ENCODE measurements at regions not wholly inside any gene's neighbourhood (a gene's known extent, or its start where the extent isn't known, plus 50 kb on each side); places are given as distances from the start of the nearest gene placed in this dataset.

- Histone ChIP-seq H2BK12ac (ENCODE audit: low read length in 2 of 2) (no peak overlapping the region), H2BK15ac (ENCODE audit: low read depth, poor library complexity, severe bottlenecking) (no peak overlapping the region)
- WGBS, result 84% methylated on average over 5 of the region's 7 CpGs
These were observed 266.1 kb downstream of the NDUFS4 start for GRCh38 chr5:53826504-53826903.

GRCh38 chr5:53827211-53827651, 266.8 kb downstream of the NDUFS4 start:
- Histone ChIP-seq H2AK5ac (ENCODE audit: low read length, severe bottlenecking) (no peak overlapping the region), H2BK5ac (ENCODE audit: low read depth, low read length, poor library complexity, severe bottlenecking) (no peak overlapping the region), H3K27me3 (ENCODE audit: control insufficient read depth in 1 of 2, insufficient read depth in 1 of 2, low read length in 2 of 2) (no peaks in the 10 kb centered on the region), H3K4me2 (ENCODE audit: low read length, poor library complexity, severe bottlenecking) (no peak overlapping the region), H2BK12ac (ENCODE audit: low read length in 2 of 2) (no peak overlapping the region), H2AFZ (ENCODE audit: low read depth, low read length) (no peak overlapping the region), H3K4me1 (ENCODE audit: control insufficient read depth, insufficient read depth, low read depth, low read length) (no peaks in the 10 kb centered on the region), H3K4me3 (ENCODE audit: insufficient read depth in 1 of 2, low read depth in 1 of 2, low read length in 2 of 2) (no peak overlapping the region), H3K27ac (ENCODE audit: low read length, poor library complexity, severe bottlenecking) (no peak overlapping the region), H2BK120ac (ENCODE audit: low read depth, low read length) (no peak overlapping the region), H3K9ac (ENCODE audit: low read length) (no peak overlapping the region), H4K91ac (ENCODE audit: low read length) (no peak overlapping the region), H2BK15ac (ENCODE audit: low read depth, poor library complexity, severe bottlenecking) (no peak overlapping the region), H4K8ac (ENCODE audit: low read length) (no peak overlapping the region), H3K23ac (ENCODE audit: low read length in 2 of 2) (no peak overlapping the region), H3K14ac (ENCODE audit: low read length in 2 of 2) (no peak overlapping the region), H3K36me3 (ENCODE audit: control insufficient read depth in 1 of 2, insufficient read depth in 2 of 2, low read depth in 1 of 2, low read length in 2 of 2) (no peaks in the 10 kb centered on the region), H3K18ac (ENCODE audit: low read depth in 1 of 2, low read length in 2 of 2) (no peak overlapping the region), H3K79me1 (replicated peaks; ENCODE audit: low read length, poor library complexity, severe bottlenecking) (no peaks in the 10 kb centered on the region), H3K4ac (ENCODE audit: low read depth in 1 of 2, low read length in 2 of 2) (no peak overlapping the region), H3K9me3 (ENCODE audit: control insufficient read depth, low read length) (peaks cover 7% of the 10 kb centered on the region)
- 62% methylated on average over 1 of the region's 4 CpGs for WGBS
- DNase-seq, result no peak

More at GRCh38 chr5:53826504-53826903, 266.1 kb downstream of the NDUFS4 start:
- Histone ChIP-seq H3K23ac (ENCODE audit: low read length in 2 of 2) (no peak overlapping the region), H2AFZ (ENCODE audit: low read depth, low read length) (no peak overlapping the region), H2BK5ac (ENCODE audit: low read depth, low read length, poor library complexity, severe bottlenecking) (no peak overlapping the region), H3K4me3 (ENCODE audit: insufficient read depth in 1 of 2, low read depth in 1 of 2, low read length in 2 of 2) (no peak overlapping the region), H3K36me3 (ENCODE audit: control insufficient read depth in 1 of 2, insufficient read depth in 2 of 2, low read depth in 1 of 2, low read length in 2 of 2) (no peaks in the 10 kb centered on the region), H2AK5ac (ENCODE audit: low read length, severe bottlenecking) (no peak overlapping the region), H3K4me1 (ENCODE audit: control insufficient read depth, insufficient read depth, low read depth, low read length) (no peaks in the 10 kb centered on the region), H3K9me3 (ENCODE audit: control insufficient read depth, low read length) (peaks cover 11% of the 10 kb centered on the region), H3K4me2 (ENCODE audit: low read length, poor library complexity, severe bottlenecking) (no peak overlapping the region), H4K8ac (ENCODE audit: low read length) (no peak overlapping the region), H3K27ac (ENCODE audit: low read length, poor library complexity, severe bottlenecking) (no peak overlapping the region), H3K27me3 (ENCODE audit: control insufficient read depth in 1 of 2, insufficient read depth in 1 of 2, low read length in 2 of 2) (no peaks in the 10 kb centered on the region), H3K4ac (ENCODE audit: low read depth in 1 of 2, low read length in 2 of 2) (no peak overlapping the region), H3K9ac (ENCODE audit: low read length) (no peak overlapping the region), H4K91ac (ENCODE audit: low read length) (no peak overlapping the region), H3K14ac (ENCODE audit: low read length in 2 of 2) (no peak overlapping the region), H3K79me1 (replicated peaks; ENCODE audit: low read length, poor library complexity, severe bottlenecking) (no peaks in the 10 kb centered on the region), H3K18ac (ENCODE audit: low read depth in 1 of 2, low read length in 2 of 2) (no peak overlapping the region), H2BK120ac (ENCODE audit: low read depth, low read length) (no peak overlapping the region)
- DNase-seq, result no peak

GRCh38 chr5:53831496-53831895, 271.1 kb downstream of the NDUFS4 start:
- no peaks in the 10 kb centered on the region for H3K79me1 ChIP-seq (replicated peaks; ENCODE audit: low read length, poor library complexity, severe bottlenecking)
- H3K4me3 ChIP-seq (ENCODE audit: insufficient read depth in 1 of 2, low read depth in 1 of 2, low read length in 2 of 2), result no peak overlapping the region
- H2BK120ac ChIP-seq (ENCODE audit: low read depth, low read length), result no peak overlapping the region
- no peak overlapping the region for H3K27ac ChIP-seq (ENCODE audit: low read length, poor library complexity, severe bottlenecking)
- H4K8ac ChIP-seq (ENCODE audit: low read length), result no peak overlapping the region
- no peak overlapping the region for H2BK5ac ChIP-seq (ENCODE audit: low read depth, low read length, poor library complexity, severe bottlenecking)
- no peaks in the 10 kb centered on the region for H3K27me3 ChIP-seq (ENCODE audit: control insufficient read depth in 1 of 2, insufficient read depth in 1 of 2, low read length in 2 of 2)
- no peak overlapping the region for H4K91ac ChIP-seq (ENCODE audit: low read length)
- H3K9me3 ChIP-seq (ENCODE audit: control insufficient read depth, low read length), result peaks cover 6% of the 10 kb centered on the region
- H3K14ac ChIP-seq (ENCODE audit: low read length in 2 of 2), result no peak overlapping the region
- no peak overlapping the region for H2AFZ ChIP-seq (ENCODE audit: low read depth, low read length)
- no peaks in the 10 kb centered on the region for H3K4me1 ChIP-seq (ENCODE audit: control insufficient read depth, insufficient read depth, low read depth, low read length)
- no peak overlapping the region for H2BK15ac ChIP-seq (ENCODE audit: low read depth, poor library complexity, severe bottlenecking)
- no peak overlapping the region for H3K23ac ChIP-seq (ENCODE audit: low read length in 2 of 2)
- 92% methylated on average over 2 of the region's 2 CpGs for WGBS
- H3K9ac ChIP-seq (ENCODE audit: low read length), result no peak overlapping the region
- H2BK12ac ChIP-seq (ENCODE audit: low read length in 2 of 2), result no peak overlapping the region
- H3K4me2 ChIP-seq (ENCODE audit: low read length, poor library complexity, severe bottlenecking), result no peak overlapping the region
- no peaks in the 10 kb centered on the region for H3K36me3 ChIP-seq (ENCODE audit: control insufficient read depth in 1 of 2, insufficient read depth in 2 of 2, low read depth in 1 of 2, low read length in 2 of 2)
- H3K18ac ChIP-seq (ENCODE audit: low read depth in 1 of 2, low read length in 2 of 2), result no peak overlapping the region
- no peak overlapping the region for H2AK5ac ChIP-seq (ENCODE audit: low read length, severe bottlenecking)
- H3K4ac ChIP-seq (ENCODE audit: low read depth in 1 of 2, low read length in 2 of 2), result no peak overlapping the region
- no peak for DNase-seq
